LNCaP clone FGC (cell line): ENCODE measurements at regions not wholly inside any gene's neighbourhood (a gene's known extent, or its start where the extent isn't known, plus 50 kb on each side); places are given as distances from the start of the nearest gene placed in this dataset.

Experiments used
- DNase-seq: peaks from one replicate; pipeline ENCODE4 v3.0.0-alpha.2; 2011; ENCODE audit warnings: low read depth
- H3K4me3 ChIP-seq: 2 replicates; pipeline ENCODE4 v1.5.1; 2011; ENCODE audit warnings: mild to moderate bottlenecking, low read depth, low read length, control low read depth
- TF ChIP-seq, protein P1 (sequence below): IDR thresholded peaks from 2 replicates; pipeline ENCODE4 v1.5.1; 2012; ENCODE audit warnings: mild to moderate bottlenecking; ENCODE audit not compliant: control insufficient read depth, insufficient read depth; ENCODE audit errors: extremely low read depth

GRCh38 chr15:94670438-94671034 is 439.2 kb downstream of the MCTP2 start:
- DNase-seq: peak; percentile 7
- no peak overlapping the region for H3K4me3 ChIP-seq
- TF ChIP-seq, protein P1, sequence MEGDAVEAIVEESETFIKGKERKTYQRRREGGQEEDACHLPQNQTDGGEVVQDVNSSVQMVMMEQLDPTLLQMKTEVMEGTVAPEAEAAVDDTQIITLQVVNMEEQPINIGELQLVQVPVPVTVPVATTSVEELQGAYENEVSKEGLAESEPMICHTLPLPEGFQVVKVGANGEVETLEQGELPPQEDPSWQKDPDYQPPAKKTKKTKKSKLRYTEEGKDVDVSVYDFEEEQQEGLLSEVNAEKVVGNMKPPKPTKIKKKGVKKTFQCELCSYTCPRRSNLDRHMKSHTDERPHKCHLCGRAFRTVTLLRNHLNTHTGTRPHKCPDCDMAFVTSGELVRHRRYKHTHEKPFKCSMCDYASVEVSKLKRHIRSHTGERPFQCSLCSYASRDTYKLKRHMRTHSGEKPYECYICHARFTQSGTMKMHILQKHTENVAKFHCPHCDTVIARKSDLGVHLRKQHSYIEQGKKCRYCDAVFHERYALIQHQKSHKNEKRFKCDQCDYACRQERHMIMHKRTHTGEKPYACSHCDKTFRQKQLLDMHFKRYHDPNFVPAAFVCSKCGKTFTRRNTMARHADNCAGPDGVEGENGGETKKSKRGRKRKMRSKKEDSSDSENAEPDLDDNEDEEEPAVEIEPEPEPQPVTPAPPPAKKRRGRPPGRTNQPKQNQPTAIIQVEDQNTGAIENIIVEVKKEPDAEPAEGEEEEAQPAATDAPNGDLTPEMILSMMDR: peak; percentile 70

DNA sequence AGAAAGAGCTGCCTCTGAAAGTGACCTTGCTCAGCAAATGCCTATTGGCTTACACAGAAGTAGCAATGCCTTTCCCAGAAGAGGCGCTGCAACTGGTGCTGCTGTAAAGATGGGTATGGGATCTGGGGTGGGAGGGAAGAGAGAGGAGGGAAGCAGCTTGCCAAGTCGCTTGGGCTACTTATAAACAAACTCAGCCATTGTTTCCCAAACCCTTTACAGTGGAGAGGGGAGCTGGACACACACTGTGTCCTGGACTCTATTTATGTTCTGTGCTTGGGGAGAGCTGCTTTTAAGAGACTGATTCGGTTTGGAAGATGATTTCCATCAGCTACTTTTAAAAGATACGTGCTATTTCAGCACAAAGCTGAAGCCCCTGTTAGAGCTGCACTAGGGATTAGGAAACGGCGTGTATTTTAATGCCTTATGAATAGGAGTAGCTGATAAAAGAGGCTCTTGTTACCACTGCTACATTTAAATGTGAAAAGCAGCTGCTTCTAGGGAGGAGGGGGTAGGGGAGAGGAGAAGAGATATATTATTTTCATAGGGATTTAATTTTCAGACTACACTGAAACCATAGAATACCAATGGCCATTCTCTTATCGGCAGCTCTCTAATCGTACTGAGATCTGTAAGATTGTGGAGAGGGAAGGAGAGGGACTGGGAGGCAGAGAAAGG is 440.6 kb downstream of the MCTP2 start:
- H3K4me3 ChIP-seq: no peak overlapping the region

DNA sequence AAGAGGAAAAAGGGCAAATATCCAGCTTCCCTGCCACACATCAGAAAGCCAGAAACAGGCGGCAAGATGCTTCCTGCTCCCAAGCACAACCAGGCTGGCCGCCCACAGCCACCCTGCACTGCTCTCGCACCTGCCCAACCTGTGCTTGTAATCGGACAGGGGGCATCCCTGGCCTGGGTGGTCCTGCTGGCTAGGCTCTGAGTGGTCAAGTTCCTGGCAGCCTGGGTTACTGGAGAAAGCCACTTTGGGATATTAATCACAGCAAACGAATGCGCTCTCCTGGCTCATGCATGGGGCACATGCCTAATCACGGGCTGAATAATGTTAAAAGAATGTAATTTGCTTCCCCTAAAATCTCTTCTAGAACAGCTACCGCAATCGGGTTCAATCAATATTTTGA is 442.4 kb downstream of the MCTP2 start:
- TF ChIP-seq, protein P1: no peak
- no peak for DNase-seq
- no peak overlapping the region for H3K4me3 ChIP-seq

More for the DNA sequence above, 440.6 kb downstream of the MCTP2 start:
- no peak for DNase-seq
- TF ChIP-seq, protein P1: no peak

DNA sequence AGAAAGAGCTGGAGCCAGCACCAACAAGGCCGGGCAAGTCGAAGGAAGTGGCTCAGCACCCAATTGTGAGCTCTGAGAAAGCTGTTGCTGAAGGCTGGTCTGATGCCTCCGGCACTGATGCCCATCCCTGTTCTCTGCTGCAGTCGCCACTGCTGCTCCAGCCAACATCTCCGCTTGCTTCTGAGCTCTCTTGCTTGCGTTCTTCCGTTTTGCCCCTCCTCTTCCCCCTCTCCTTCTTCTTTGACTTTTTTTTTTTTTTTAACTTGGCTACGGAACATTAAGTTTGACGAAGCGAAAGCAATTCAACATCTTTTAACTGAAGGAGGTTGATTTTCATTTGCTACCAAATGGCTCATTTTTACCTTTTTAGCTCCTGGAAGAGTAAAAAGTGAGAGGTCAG is 442.9 kb downstream of the MCTP2 start:
- TF ChIP-seq, protein P1: no peak
- H3K4me3 ChIP-seq: no peak overlapping the region
- no peak for DNase-seq

DNA sequence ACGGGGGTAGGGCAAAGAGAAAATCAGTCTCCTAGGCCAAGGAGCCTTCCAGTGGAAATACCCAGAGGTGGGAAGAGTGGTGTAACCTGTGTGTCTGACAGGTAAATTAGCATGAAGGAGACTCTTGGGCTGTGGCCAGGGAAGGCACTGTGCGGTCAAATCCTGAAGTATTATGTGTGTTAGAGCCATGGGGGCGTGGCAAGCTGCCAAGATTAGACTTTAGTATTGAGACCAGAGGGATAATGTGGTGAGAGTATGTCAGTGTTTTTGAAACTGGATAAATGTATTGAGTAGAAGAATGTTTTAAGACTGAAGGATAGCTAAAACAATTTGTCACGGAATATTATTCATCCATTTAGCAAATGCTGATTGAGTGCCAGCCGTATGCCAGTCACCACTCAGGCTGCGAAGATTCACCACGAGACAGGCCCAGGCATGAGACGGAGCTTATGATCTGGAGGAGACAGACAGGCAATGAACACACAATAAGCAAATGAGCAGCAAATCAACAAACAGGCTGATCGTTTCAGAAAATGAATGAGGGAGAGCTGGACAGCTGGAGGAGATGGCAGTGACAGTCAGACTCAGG is 445.9 kb downstream of the MCTP2 start:
- H3K4me3 ChIP-seq: no peak overlapping the region
- TF ChIP-seq, protein P1: no peak
- no peak for DNase-seq

DNA sequence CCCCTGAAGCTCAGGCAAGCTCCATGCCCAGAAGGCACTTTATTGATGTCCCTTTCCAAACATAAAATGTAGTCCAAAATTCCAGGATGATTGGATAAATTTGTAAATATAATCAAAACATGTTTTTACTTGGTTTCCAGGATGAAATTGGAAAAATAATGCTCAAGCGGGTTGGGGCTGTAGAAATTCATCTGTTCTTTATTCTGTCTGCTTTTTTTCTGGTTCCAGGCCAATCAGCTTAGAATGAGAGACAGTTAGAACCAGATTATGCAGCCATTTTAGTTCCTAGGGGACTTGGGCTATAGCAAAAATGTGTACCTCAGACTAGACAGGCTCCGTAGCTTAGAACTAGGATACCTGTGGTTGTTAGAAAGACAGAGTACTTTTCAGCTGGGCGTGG is 450.8 kb downstream of the MCTP2 start:
- TF ChIP-seq, protein P1: no peak
- no peak overlapping the region for H3K4me3 ChIP-seq
- no peak for DNase-seq
